ENCODE measurements at regions not wholly inside any gene's neighbourhood (a gene's known extent, or its start where the extent isn't known, plus 50 kb on each side); places are given as distances from the start of the nearest gene placed in this dataset.

GRCh38 chr3:43871627-43872245, 181.0 kb downstream of the ABHD5 start:
- Histone ChIP-seq H3K4me2 (ENCODE audit: low read length) (no peak overlapping the region), H3K9ac (ENCODE audit: low read length) (no peak overlapping the region)

GRCh38 chr3:43872301-43872700, 181.6 kb downstream of the ABHD5 start:
- Histone ChIP-seq H3K4me2 (ENCODE audit: low read length) (no peak overlapping the region), H2AFZ (ENCODE audit: low read depth, low read length) (no peak overlapping the region), H3K9ac (ENCODE audit: low read length) (no peak overlapping the region)

More at GRCh38 chr3:43871627-43872245, 181.0 kb downstream of the ABHD5 start:
- Histone ChIP-seq H3K9me3 (ENCODE audit: low read length) (no peaks in the 10 kb centered on the region), H3K27me3 (ENCODE audit: insufficient read depth, low read depth, low read length) (no peaks in the 10 kb centered on the region), H2AFZ (ENCODE audit: low read depth, low read length) (no peak overlapping the region), H3K27ac (ENCODE audit: low read length) (no peak overlapping the region), H3K9me2 (ENCODE audit: insufficient read depth, low read length) (no peaks in the 10 kb centered on the region), H3K36me3 (ENCODE audit: insufficient read depth, low read length) (no peaks in the 10 kb centered on the region), H3K79me2 (replicated peaks; ENCODE audit: insufficient read depth, low read length) (no peaks in the 10 kb centered on the region), H4K20me1 (ENCODE audit: insufficient read depth) (no peaks in the 10 kb centered on the region), H3K4me3 (ENCODE audit: low read length) (no peak overlapping the region), H3F3A (ENCODE audit: insufficient read depth, low read length, poor library complexity, severe bottlenecking) (no peaks in the 10 kb centered on the region)
- TF ChIP-seq SMC3 (conservative IDR thresholded peaks at IDR 0.05; ENCODE audit: poor library complexity) (no peak), CTCF (IDR thresholded peaks at IDR 0.05; ENCODE audit: poor library complexity, severe bottlenecking) (no peak)

More at GRCh38 chr3:43872301-43872700, 181.6 kb downstream of the ABHD5 start:
- H3K79me2 ChIP-seq (replicated peaks; ENCODE audit: insufficient read depth, low read length) = no peaks in the 10 kb centered on the region
- no peak overlapping the region for H3K27ac ChIP-seq (ENCODE audit: low read length)
- TF ChIP-seq REST (IDR thresholded peaks at IDR 0.05; ENCODE audit: borderline replicate concordance) (no peak), CTCF (IDR thresholded peaks at IDR 0.05; ENCODE audit: poor library complexity, severe bottlenecking) (no peak), MXI1 (conservative IDR thresholded peaks at IDR 0.05; ENCODE audit: poor library complexity, severe bottlenecking) (no peak), EZH2 (IDR thresholded peaks at IDR 0.05; ENCODE audit: borderline replicate concordance, insufficient read depth, low read length, poor library complexity, severe bottlenecking) (no peak), RAD21 (conservative IDR thresholded peaks at IDR 0.05) (no peak), EP300 (conservative IDR thresholded peaks at IDR 0.05; ENCODE audit: poor library complexity, severe bottlenecking) (no peak), SMC3 (conservative IDR thresholded peaks at IDR 0.05; ENCODE audit: poor library complexity) (no peak), TAF1 (IDR thresholded peaks at IDR 0.05; ENCODE audit: low read depth) (no peak), POLR2AphosphoS5 (IDR thresholded peaks at IDR 0.05) (no peak)
- no peak overlapping the region for H3K4me3 ChIP-seq (ENCODE audit: low read length)
- no peaks in the 10 kb centered on the region for H4K20me1 ChIP-seq (ENCODE audit: insufficient read depth)
- H3K27me3 ChIP-seq (ENCODE audit: insufficient read depth, low read depth, low read length) = no peaks in the 10 kb centered on the region
- no peaks in the 10 kb centered on the region for H3K9me2 ChIP-seq (ENCODE audit: insufficient read depth, low read length)
- no peaks in the 10 kb centered on the region for H3K36me3 ChIP-seq (ENCODE audit: insufficient read depth, low read length)
- no peaks in the 10 kb centered on the region for H3K9me3 ChIP-seq (ENCODE audit: low read length)
- H3F3A ChIP-seq (ENCODE audit: insufficient read depth, low read length, poor library complexity, severe bottlenecking) = no peaks in the 10 kb centered on the region

Data from neural cell (in vitro differentiated cells).